Naive thymus-derived CD8-positive, alpha-beta T cell (primary cell): ENCODE measurements at regions not wholly inside any gene's neighbourhood (a gene's known extent, or its start where the extent isn't known, plus 50 kb on each side); places are given as distances from the start of the nearest gene placed in this dataset.

Experiments used
- ATAC-seq, 2 donors: fragments of 150-1000 bp; cut with Tn5 transposase in 1 of 2; sonication (Bioruptor Pico), chemical (Tn5 transposase) in 1 of 2; 1 replicate in 1 of 2; 2 replicates in 1 of 2; pipeline ENCODE4 v1.10.0; 2021; ENCODE audit warnings: mild to moderate bottlenecking in 2 of 2, moderate library complexity in 2 of 2
- POLR2A ChIA-PET: fragments of 350-600 bp; sonication (Branson Sonifier 250); formaldehyde crosslinking; loops from one replicate; lab custom pipeline; 2021; ENCODE audit warnings: antibody characterized with exemption; lab: Charles Lee
- DNase-seq, 10 donors: peaks; one replicate each; pipeline versions ENCODE4 v3.0.0 to v3.0.0-alpha.2; 2020 to 2022
- H3K27ac Mint-ChIP-seq, 10 donors: one replicate each; pipeline ENCODE4 v1.8.0; 2020 to 2022; ENCODE audit warnings: mild to moderate bottlenecking in 10 of 10, mixed read lengths in 10 of 10, moderate library complexity in 4 of 10, inconsistent platforms in 1 of 10
- H3K27me3 Mint-ChIP-seq, 5 donors: one replicate each; pipeline ENCODE4 v1.8.0; 2021 to 2022; ENCODE audit warnings: mixed read lengths in 5 of 5
- H3K36me3 Mint-ChIP-seq, 3 donors: one replicate each; pipeline ENCODE4 v1.8.0; 2020 to 2022; ENCODE audit warnings: mixed read lengths in 3 of 3, mild to moderate bottlenecking in 2 of 3, inconsistent platforms in 1 of 3
- H3K4me1 Mint-ChIP-seq, 4 donors: one replicate each; pipeline ENCODE4 v1.8.0; 2021 to 2022; ENCODE audit warnings: mixed read lengths in 4 of 4
- H3K4me3 Mint-ChIP-seq, 10 donors: one replicate each; pipeline ENCODE4 v1.8.0; 2020 to 2022; ENCODE audit warnings: mild to moderate bottlenecking in 10 of 10, mixed read lengths in 10 of 10, moderate library complexity in 6 of 10, inconsistent platforms in 1 of 10
- H3K9me3 Mint-ChIP-seq, 9 donors: one replicate each; pipeline ENCODE4 v1.8.0; 2020 to 2022; ENCODE audit warnings: mixed read lengths in 9 of 9, mild to moderate bottlenecking in 3 of 9, inconsistent platforms in 1 of 9, moderate library complexity in 1 of 9

DNA sequence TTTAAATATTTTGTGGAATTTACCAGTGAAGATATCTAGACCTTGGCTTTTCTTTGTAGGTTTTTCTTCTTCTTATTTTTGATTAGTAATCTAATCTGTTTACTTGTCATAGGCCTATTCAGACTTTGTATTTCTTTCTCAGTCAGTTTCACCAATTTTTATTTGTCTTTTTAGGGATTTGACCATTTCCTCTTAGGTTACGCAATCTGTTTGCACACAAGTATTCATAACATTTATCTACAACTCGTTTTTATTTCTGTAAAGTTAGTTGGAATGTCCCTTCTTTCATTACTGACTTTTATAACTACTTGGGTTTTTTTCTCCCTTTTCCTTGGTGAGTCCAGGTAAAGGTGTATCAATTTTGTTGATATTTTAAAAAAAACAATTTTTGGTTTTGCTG is 545.7 kb downstream of the AACS start:
- Mint-ChIP-seq H3K4me1 (no peaks in the 10 kb centered on the region), H3K9me3 (peaks cover 0 to 8% (median 1%) of the 10 kb centered on the region in 9 donors), H3K27me3 (no peaks in the 10 kb centered on the region), H3K4me3 (no peak overlapping the region), H3K27ac (no peak overlapping the region), H3K36me3 (no peaks in the 10 kb centered on the region)
- DNase-seq = no peak
- POLR2A ChIA-PET = no interaction called here
- no peak for ATAC-seq

GRCh38 chr12:125614058-125614457 is 548.8 kb downstream of the AACS start:
- Mint-ChIP-seq H3K9me3 (peaks cover 0 to 13% (median 2%) of the 10 kb centered on the region in 9 donors), H3K4me1 (no peaks in the 10 kb centered on the region), H3K27ac (no peak overlapping the region), H3K36me3 (no peaks in the 10 kb centered on the region), H3K4me3 (no peak overlapping the region), H3K27me3 (no peaks in the 10 kb centered on the region)
- no peak for ATAC-seq
- DNase-seq = no peak
- POLR2A ChIA-PET = no interaction called here

DNA sequence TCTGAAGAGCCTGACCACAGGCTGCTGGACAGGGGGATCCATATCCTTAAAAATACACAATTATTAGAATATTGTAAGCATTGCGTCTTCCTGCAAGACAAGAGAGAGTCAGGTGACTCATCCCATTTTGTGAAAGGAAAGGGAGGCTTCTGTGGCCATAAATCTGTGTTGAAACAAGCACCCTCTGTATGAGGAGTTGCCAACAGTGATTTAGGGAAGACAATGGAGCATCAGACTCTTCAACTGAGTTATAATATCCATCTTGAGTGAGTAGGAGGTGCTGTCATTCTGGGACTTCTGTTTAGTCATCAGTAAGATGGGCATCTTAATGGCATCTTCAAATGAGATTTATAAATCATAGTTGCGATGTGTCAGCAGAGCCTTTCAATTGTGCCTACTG is 554.5 kb downstream of the AACS start:
- Mint-ChIP-seq H3K4me1 (no peaks in the 10 kb centered on the region), H3K27me3 (peaks cover 0 to 3% (median 0%) of the 10 kb centered on the region in 5 donors), H3K9me3 (peaks cover 0 to 16% (median 2%) of the 10 kb centered on the region in 9 donors), H3K27ac (no peak overlapping the region), H3K4me3 (no peak overlapping the region), H3K36me3 (no peaks in the 10 kb centered on the region)
- DNase-seq (no peak), ATAC-seq (no peak)
- POLR2A ChIA-PET = no interaction called here

DNA sequence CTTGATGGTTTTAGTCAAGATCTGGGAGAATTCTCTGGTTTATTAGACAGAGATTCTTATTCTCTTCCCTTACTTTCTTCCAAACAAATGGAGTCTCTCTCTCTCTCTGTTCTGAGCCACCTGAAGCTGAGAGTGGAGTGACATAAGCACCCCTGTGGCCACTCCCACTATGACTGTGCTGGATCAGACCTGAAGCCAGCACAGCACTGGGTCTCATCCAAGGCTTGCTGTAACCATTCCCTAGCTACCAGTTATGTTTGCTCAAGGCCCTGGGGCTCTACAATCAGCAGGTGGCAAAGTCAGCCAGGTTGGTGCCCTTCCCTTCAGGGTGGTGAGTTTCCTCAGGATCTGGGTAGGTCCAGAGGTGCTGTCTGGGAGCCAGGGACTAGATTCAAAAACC is 568.5 kb downstream of the AACS start:
- Mint-ChIP-seq H3K27ac (no peak overlapping the region), H3K4me3 (no peak overlapping the region), H3K4me1 (no peaks in the 10 kb centered on the region), H3K27me3 (peaks cover 0 to 14% (median 3%) of the 10 kb centered on the region in 5 donors), H3K36me3 (no peaks in the 10 kb centered on the region), H3K9me3 (peaks cover 0 to 20% (median 3%) of the 10 kb centered on the region in 9 donors)
- ATAC-seq = no peak
- no peak for DNase-seq
- POLR2A ChIA-PET = no interaction called here

DNA sequence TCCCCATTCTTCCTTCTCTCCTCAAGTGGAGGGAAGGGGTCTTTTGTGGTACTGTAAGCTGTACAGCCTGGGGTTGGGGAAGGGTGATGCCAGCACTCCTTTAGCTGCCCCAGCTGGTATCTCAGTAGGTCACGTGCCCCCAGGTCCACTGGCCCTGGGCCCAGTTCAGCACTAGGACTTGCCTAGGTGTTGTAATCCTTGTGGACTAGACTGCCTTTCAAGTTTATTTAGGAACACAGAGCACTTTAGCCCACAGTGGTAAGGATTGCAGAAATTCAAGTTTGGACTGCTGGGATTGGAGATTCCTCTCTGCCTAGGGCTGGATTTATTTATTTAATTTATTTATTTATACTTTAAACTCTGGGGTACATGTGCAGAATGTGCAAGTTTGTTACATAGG is 569.6 kb downstream of the AACS start:
- H3K27ac Mint-ChIP-seq = no peak overlapping the region
- DNase-seq = no peak
- no peak overlapping the region for H3K4me3 Mint-ChIP-seq
- H3K36me3 Mint-ChIP-seq = no peaks in the 10 kb centered on the region
- peaks cover 0 to 4% (median 0%) of the 10 kb centered on the region in 4 donors for H3K4me1 Mint-ChIP-seq
- POLR2A ChIA-PET = no interaction called here
- ATAC-seq = no peak
- peaks cover 0 to 14% (median 3%) of the 10 kb centered on the region in 5 donors for H3K27me3 Mint-ChIP-seq
- peaks cover 0 to 20% (median 3%) of the 10 kb centered on the region in 9 donors for H3K9me3 Mint-ChIP-seq

GRCh38 chr12:125639826-125640225 is 574.6 kb downstream of the AACS start:
- POLR2A ChIA-PET = no interaction called here
- Mint-ChIP-seq H3K36me3 (no peaks in the 10 kb centered on the region), H3K27me3 (peaks cover 0 to 14% (median 3%) of the 10 kb centered on the region in 5 donors), H3K27ac (no peak overlapping the region), H3K9me3 (peaks cover 0 to 2% (median 0%) of the 10 kb centered on the region in 9 donors), H3K4me3 (no peak overlapping the region), H3K4me1 (peaks cover 0 to 4% (median 0%) of the 10 kb centered on the region in 4 donors)
- ATAC-seq (no peak), DNase-seq (no peak)

- peaks cover 0 to 8% (median 1%) of the 10 kb centered on the region in 5 donors for H3K27me3 Mint-ChIP-seq
- no peak overlapping the region for H3K27ac Mint-ChIP-seq
- H3K36me3 Mint-ChIP-seq = no peaks in the 10 kb centered on the region
- H3K4me3 Mint-ChIP-seq = no peak overlapping the region
- peaks cover 0 to 8% (median 0%) of the 10 kb centered on the region in 9 donors for H3K9me3 Mint-ChIP-seq
- POLR2A ChIA-PET = no interaction called here
- DNase-seq (no peak), ATAC-seq (no peak)
- H3K4me1 Mint-ChIP-seq = peaks cover 0 to 7% (median 0%) of the 10 kb centered on the region in 4 donors
Measured at GRCh38 chr12:125643055-125643454, 577.8 kb downstream of the AACS start.

GRCh38 chr12:125645724-125646123 is 580.5 kb downstream of the AACS start:
- ATAC-seq (no peak), DNase-seq (no peak)
- H3K4me1 Mint-ChIP-seq = peaks cover 0 to 3% (median 0%) of the 10 kb centered on the region in 4 donors
- POLR2A ChIA-PET = no interaction called here
- no peak overlapping the region for H3K4me3 Mint-ChIP-seq
- H3K27ac Mint-ChIP-seq = peak overlapping the region in 1 of 10 donors; percentile 81
- H3K27me3 Mint-ChIP-seq = peaks cover 0 to 9% (median 0%) of the 10 kb centered on the region in 5 donors
- H3K9me3 Mint-ChIP-seq = peaks cover 0 to 8% (median 2%) of the 10 kb centered on the region in 9 donors
- no peaks in the 10 kb centered on the region for H3K36me3 Mint-ChIP-seq

DNA sequence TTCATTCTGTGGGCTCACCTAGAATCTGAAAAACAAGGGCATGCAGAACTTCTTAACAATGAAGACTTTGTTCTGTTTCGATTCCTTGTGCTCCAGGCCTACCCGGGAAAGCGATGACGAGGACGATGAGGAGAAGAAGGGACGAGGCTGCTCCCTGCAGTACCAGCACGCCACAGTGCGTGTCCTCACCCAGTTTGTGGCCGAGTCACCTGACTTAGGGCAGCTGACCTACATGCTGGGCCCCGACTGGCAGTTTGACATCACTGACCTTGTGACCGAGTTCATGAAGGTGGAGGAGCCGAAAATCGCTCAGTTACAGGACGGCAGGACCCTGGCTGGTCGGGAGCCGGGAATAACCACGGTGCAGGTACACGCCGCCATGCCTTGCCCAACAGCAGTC is 585.4 kb downstream of the AACS start:
- peaks cover 0 to 3% (median 0%) of the 10 kb centered on the region in 4 donors for H3K4me1 Mint-ChIP-seq
- POLR2A ChIA-PET = no interaction called here

GRCh38 chr12:125651625-125652024 is 586.4 kb downstream of the AACS start:
- Mint-ChIP-seq H3K27me3 (peaks cover 0 to 9% (median 0%) of the 10 kb centered on the region in 5 donors), H3K36me3 (no peaks in the 10 kb centered on the region), H3K27ac (no peak overlapping the region), H3K4me1 (no peaks in the 10 kb centered on the region), H3K4me3 (no peak overlapping the region), H3K9me3 (peaks cover 0 to 17% (median 0%) of the 10 kb centered on the region in 9 donors)
- ATAC-seq (no peak), DNase-seq (no peak)
- POLR2A ChIA-PET = no interaction called here

More for the DNA sequence above, 585.4 kb downstream of the AACS start:
- Mint-ChIP-seq H3K4me3 (no peak overlapping the region), H3K36me3 (no peaks in the 10 kb centered on the region), H3K9me3 (peaks cover 0 to 17% (median 3%) of the 10 kb centered on the region in 9 donors), H3K27ac (no peak overlapping the region), H3K27me3 (peaks cover 0 to 9% (median 0%) of the 10 kb centered on the region in 5 donors)
- ATAC-seq (no peak), DNase-seq (no peak)

- Mint-ChIP-seq H3K4me1 (no peaks in the 10 kb centered on the region), H3K27ac (no peak overlapping the region), H3K9me3 (peaks cover 0 to 17% (median 0%) of the 10 kb centered on the region in 9 donors), H3K4me3 (no peak overlapping the region), H3K36me3 (no peaks in the 10 kb centered on the region), H3K27me3 (peaks cover 0 to 9% (median 0%) of the 10 kb centered on the region in 5 donors)
- POLR2A ChIA-PET = no interaction called here
- no peak for DNase-seq
- ATAC-seq = no peak
Measured at GRCh38 chr12:125652681-125653080, 587.4 kb downstream of the AACS start.

- Mint-ChIP-seq H3K9me3 (peaks cover 0 to 11% (median 0%) of the 10 kb centered on the region in 9 donors), H3K27ac (no peak overlapping the region), H3K27me3 (peaks cover 0 to 9% (median 0%) of the 10 kb centered on the region in 5 donors), H3K36me3 (no peaks in the 10 kb centered on the region), H3K4me3 (no peak overlapping the region), H3K4me1 (no peaks in the 10 kb centered on the region)
- no peak for DNase-seq
- ATAC-seq = no peak
- POLR2A ChIA-PET = no interaction called here
Measured at GRCh38 chr12:125657681-125658080, 592.4 kb downstream of the AACS start.

GRCh38 chr12:125674554-125675338 is 609.5 kb downstream of the AACS start:
- H3K9me3 Mint-ChIP-seq = peaks cover 0 to 5% (median 0%) of the 10 kb centered on the region in 9 donors
- ATAC-seq = no peak
- DNase-seq = no peak
- H3K27me3 Mint-ChIP-seq = no peaks in the 10 kb centered on the region
- no peaks in the 10 kb centered on the region for H3K4me1 Mint-ChIP-seq
- peaks cover 0 to 2% (median 0%) of the 10 kb centered on the region in 3 donors for H3K36me3 Mint-ChIP-seq
- H3K27ac Mint-ChIP-seq = no peak overlapping the region
- POLR2A ChIA-PET = no interaction called here
- H3K4me3 Mint-ChIP-seq = no peak overlapping the region
